ENCODE measurements at regions not wholly inside any gene's neighbourhood (a gene's known extent, or its start where the extent isn't known, plus 50 kb on each side); places are given as distances from the start of the nearest gene placed in this dataset.
"Not testable (repeated sequence)": the region's sequence is repeated elsewhere in the genome, so short reads cannot be mapped to it uniquely, and the experiment has no call there.

DNA sequence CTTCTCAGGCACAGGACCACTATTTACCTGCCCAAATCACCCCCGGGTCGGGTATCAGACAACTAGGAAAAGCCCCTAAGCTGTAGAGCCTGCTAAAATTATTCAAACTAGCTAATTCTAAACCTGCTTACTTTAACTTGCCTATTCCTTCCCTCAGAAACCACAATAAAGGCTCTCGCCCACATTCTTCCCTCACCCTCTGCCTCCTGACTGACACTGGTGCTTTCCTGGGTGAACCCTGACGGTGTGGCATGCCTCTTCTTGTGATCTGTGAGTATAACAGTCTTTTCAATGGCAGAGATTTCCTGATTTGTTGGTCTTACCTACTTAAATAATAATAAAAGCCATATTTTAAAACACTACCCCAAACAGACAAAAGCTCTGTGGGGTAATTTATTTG lies 209.4 kb upstream of the XIST start:
- no peaks in the 10 kb centered on the region for H3K36me3 Mint-ChIP-seq
- no peaks in the 10 kb centered on the region for H3K27me3 Mint-ChIP-seq
- H3K4me1 Mint-ChIP-seq = no peaks in the 10 kb centered on the region
- no peak overlapping the region for H3K4me3 Mint-ChIP-seq
- H3K27ac Mint-ChIP-seq = no peak overlapping the region
- no peaks in the 10 kb centered on the region for H3K9me3 Mint-ChIP-seq
- ATAC-seq = no peak

GRCh38 chrX:74049126-74049525 lies 196.6 kb upstream of the XIST start:
- H3K4me1 Mint-ChIP-seq = no peaks in the 10 kb centered on the region
- H3K9me3 Mint-ChIP-seq = peaks cover 4% of the 10 kb centered on the region
- H3K36me3 Mint-ChIP-seq = no peaks in the 10 kb centered on the region
- no peak overlapping the region for H3K27ac Mint-ChIP-seq
- H3K27me3 Mint-ChIP-seq = no peaks in the 10 kb centered on the region
- ATAC-seq = no peak
- H3K4me3 Mint-ChIP-seq = no peak overlapping the region

GRCh38 chrX:74034066-74034465 lies 181.6 kb upstream of the XIST start:
- not testable (repeated sequence) for ATAC-seq, H3K27ac Mint-ChIP-seq, H3K27me3 Mint-ChIP-seq, H3K4me3 Mint-ChIP-seq, H3K9me3 Mint-ChIP-seq, H3K36me3 Mint-ChIP-seq, H3K4me1 Mint-ChIP-seq

GRCh38 chrX:74031527-74031926 lies 179.0 kb upstream of the XIST start:
- ATAC-seq, H3K4me1 Mint-ChIP-seq, H3K27ac Mint-ChIP-seq, H3K9me3 Mint-ChIP-seq, H3K27me3 Mint-ChIP-seq, H3K36me3 Mint-ChIP-seq, H3K4me3 Mint-ChIP-seq: not testable (repeated sequence)

GRCh38 chrX:74030766-74031165 lies 178.3 kb upstream of the XIST start:
- H3K36me3 Mint-ChIP-seq, ATAC-seq, H3K27ac Mint-ChIP-seq, H3K9me3 Mint-ChIP-seq, H3K27me3 Mint-ChIP-seq, H3K4me3 Mint-ChIP-seq, H3K4me1 Mint-ChIP-seq: not testable (repeated sequence)

DNA sequence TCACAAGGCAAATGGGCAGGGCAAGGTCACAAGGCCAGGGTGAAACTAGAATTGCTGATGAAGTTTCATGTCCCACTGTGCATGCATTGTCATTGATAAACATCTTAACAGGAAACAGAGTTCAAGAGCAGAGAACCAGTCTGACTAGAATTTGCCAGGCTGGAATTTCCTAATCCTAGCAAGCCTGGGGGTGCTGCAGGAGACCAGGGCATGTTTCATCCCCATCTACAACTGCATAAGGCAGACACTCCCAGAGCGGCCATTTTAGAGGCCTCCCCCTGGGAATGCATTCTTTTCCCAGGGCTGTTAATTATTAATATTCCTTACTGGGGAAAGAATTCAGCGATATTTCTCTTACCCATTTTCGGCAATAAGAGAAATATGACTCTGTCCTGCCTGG lies 172.6 kb upstream of the XIST start:
- H3K27me3 Mint-ChIP-seq, H3K9me3 Mint-ChIP-seq, H3K4me3 Mint-ChIP-seq, ATAC-seq, H3K36me3 Mint-ChIP-seq, H3K27ac Mint-ChIP-seq, H3K4me1 Mint-ChIP-seq: not testable (repeated sequence)

DNA sequence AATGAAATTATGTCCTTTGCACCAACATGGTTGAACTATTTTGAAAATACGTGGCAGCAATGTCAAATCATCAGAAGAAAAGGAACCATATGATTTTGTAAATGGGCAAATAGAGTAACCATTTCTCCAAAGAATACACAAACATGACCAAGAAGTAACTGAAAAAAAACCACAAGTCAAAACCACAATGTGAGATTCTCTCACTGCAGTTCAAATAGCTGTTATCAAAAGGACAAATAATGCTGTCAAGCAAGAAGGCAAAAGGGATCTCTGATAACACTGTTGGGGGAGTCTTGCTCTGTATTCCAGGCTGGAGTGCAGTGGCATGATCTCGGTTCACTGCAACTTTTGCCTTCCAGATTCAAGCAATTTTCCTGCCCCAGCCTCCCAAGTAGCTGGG lies 170.7 kb upstream of the XIST start:
- Mint-ChIP-seq H3K4me3 (no peak overlapping the region), H3K4me1 (no peaks in the 10 kb centered on the region), H3K27me3 (no peaks in the 10 kb centered on the region), H3K36me3 (no peaks in the 10 kb centered on the region), H3K9me3 (peaks cover 8% of the 10 kb centered on the region), H3K27ac (no peak overlapping the region)
- no peak for ATAC-seq

DNA sequence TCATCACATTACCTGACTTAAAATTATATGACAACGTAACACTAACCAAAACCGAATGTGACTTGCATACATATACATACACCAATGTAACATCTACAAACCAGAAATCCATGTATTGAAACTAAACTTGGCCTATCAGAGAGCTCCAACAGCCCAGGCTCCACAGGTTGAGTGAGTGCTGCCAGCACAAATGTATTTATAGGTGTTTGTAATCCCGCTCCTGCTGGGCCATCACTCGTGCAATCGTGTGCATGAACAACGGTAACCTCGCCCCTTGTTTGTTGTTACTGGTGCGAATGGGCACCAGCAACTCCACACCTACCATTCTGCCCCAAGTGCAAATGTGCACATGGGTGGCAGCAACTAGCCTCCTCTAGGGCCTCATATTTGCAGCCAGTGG lies 165.7 kb upstream of the XIST start:
- H3K27me3 Mint-ChIP-seq = no peaks in the 10 kb centered on the region
- no peaks in the 10 kb centered on the region for H3K36me3 Mint-ChIP-seq
- H3K9me3 Mint-ChIP-seq = no peaks in the 10 kb centered on the region
- no peaks in the 10 kb centered on the region for H3K4me1 Mint-ChIP-seq
- no peak overlapping the region for H3K4me3 Mint-ChIP-seq
- no peak overlapping the region for H3K27ac Mint-ChIP-seq
- no peak for ATAC-seq

DNA sequence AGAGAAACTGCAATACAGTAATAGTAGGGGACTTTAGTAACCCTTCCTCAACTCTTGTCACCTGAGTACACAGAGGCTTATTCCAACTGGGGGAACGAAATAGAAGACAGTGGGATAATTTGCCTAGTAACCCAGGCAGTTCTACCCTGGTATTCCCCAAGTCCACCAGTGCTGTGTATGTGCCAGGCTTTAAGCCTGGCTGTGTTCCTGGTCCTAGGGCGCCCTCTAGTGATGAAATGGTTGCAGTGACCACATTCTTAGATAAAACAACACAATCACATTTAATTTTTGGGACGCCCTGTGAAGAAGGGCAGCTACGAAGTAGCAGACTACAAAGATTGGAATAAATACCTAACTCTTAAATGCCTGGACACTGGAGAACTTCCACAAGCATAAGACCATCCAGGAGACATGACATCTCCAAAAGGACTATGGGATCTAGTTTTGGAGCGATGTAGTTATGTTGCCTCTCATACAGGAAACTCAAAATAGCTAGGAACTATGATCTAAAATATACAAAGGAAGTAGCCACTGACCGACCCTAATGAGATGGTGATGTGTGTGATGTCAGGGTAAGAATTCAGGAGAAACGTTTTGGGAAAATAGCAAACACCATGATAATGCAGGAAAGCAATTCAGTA lies 163.0 kb upstream of the XIST start:
- Mint-ChIP-seq H3K27ac (no peak overlapping the region), H3K4me1 (no peaks in the 10 kb centered on the region), H3K27me3 (no peaks in the 10 kb centered on the region), H3K4me3 (no peak overlapping the region), H3K9me3 (no peaks in the 10 kb centered on the region), H3K36me3 (no peaks in the 10 kb centered on the region)
- ATAC-seq = peak; percentile 54

GRCh38 chrX:74009041-74009440 lies 156.5 kb upstream of the XIST start:
- Mint-ChIP-seq H3K4me3 (no peak overlapping the region), H3K36me3 (peaks cover 14% of the 10 kb centered on the region), H3K27me3 (no peaks in the 10 kb centered on the region), H3K27ac (no peak overlapping the region), H3K9me3 (peaks cover 5% of the 10 kb centered on the region), H3K4me1 (no peaks in the 10 kb centered on the region)
- ATAC-seq = no peak

- no peaks in the 10 kb centered on the region for H3K27me3 Mint-ChIP-seq
- H3K4me3 Mint-ChIP-seq = no peak overlapping the region
- ATAC-seq = no peak
- no peaks in the 10 kb centered on the region for H3K4me1 Mint-ChIP-seq
- H3K36me3 Mint-ChIP-seq = peaks cover 31% of the 10 kb centered on the region
- no peak overlapping the region for H3K27ac Mint-ChIP-seq
- H3K9me3 Mint-ChIP-seq = peaks cover 5% of the 10 kb centered on the region
These were observed 139.5 kb upstream of the XIST start for GRCh38 chrX:73992019-73992418.

DNA sequence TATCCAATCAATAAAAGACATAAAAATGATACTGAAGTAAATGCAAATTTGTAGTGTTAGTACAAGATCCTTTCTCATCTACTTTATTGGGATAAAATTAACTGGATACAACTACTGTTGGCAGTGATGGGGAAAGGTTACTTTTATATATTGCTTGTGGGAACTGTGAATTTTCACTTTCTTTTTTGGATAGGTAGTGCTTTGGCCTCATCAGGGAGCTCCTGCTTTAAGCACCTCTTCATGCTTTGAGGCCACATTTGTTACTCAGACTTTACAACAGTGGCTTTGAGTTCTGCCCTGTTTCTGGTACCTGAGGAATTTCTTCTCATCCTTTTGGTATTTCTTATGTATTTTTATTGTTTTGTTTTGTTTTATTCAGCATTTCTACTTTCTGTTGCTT lies 134.7 kb upstream of the XIST start:
- Mint-ChIP-seq H3K36me3 (peaks cover 9% of the 10 kb centered on the region), H3K9me3 (no peaks in the 10 kb centered on the region), H3K27me3 (no peaks in the 10 kb centered on the region), H3K27ac (no peak overlapping the region), H3K4me1 (no peaks in the 10 kb centered on the region), H3K4me3 (no peak overlapping the region)
- no peak for ATAC-seq

- no peak for ATAC-seq
- Mint-ChIP-seq H3K27ac (no peak overlapping the region), H3K27me3 (no peaks in the 10 kb centered on the region), H3K9me3 (no peaks in the 10 kb centered on the region), H3K4me1 (peaks cover 17% of the 10 kb centered on the region), H3K36me3 (no peaks in the 10 kb centered on the region), H3K4me3 (no peak overlapping the region)
These were observed 127.1 kb upstream of the XIST start for GRCh38 chrX:73979551-73980131.

GRCh38 chrX:73977542-73978169 lies 125.1 kb upstream of the XIST start:
- Mint-ChIP-seq H3K27me3 (no peaks in the 10 kb centered on the region), H3K36me3 (no peaks in the 10 kb centered on the region), H3K9me3 (no peaks in the 10 kb centered on the region), H3K27ac (peak overlapping the region; percentile 14), H3K4me3 (no peak overlapping the region), H3K4me1 (peaks cover 17% of the 10 kb centered on the region)
- ATAC-seq = no peak

- H3K27me3 Mint-ChIP-seq, H3K27ac Mint-ChIP-seq, ATAC-seq, H3K4me3 Mint-ChIP-seq, H3K9me3 Mint-ChIP-seq, H3K4me1 Mint-ChIP-seq: not testable (repeated sequence)
- peaks cover 13% of the 10 kb centered on the region for H3K36me3 Mint-ChIP-seq
These were observed 114.9 kb upstream of the XIST start for GRCh38 chrX:73967461-73967860.

- Mint-ChIP-seq H3K9me3 (no peaks in the 10 kb centered on the region), H3K36me3 (peaks cover 13% of the 10 kb centered on the region), H3K27ac (no peak overlapping the region), H3K27me3 (no peaks in the 10 kb centered on the region), H3K4me3 (no peak overlapping the region), H3K4me1 (peaks cover 9% of the 10 kb centered on the region)
- ATAC-seq = no peak
These were observed 113.3 kb upstream of the XIST start for GRCh38 chrX:73965833-73966232.

All from stimulated activated memory B cell treated with anti-CD40 and anti-IgM and Interleukin-4, amounts not matched to agents 10 μg/mL and 1 μg/mL and 100 μg/mL, for 72 hours (primary cell).